OCI-LY7 (cell line): ENCODE measurements at regions not wholly inside any gene's neighbourhood (a gene's known extent, or its start where the extent isn't known, plus 50 kb on each side); places are given as distances from the start of the nearest gene placed in this dataset.

Experiments used
- BruUV-seq: library from RNA; stranded (reverse); fragments of 400-500 nt; replicated peaks from 2 replicates; lab custom pipeline; 2021; lab: Mats Ljungman, UMichigan
- CTCF ChIA-PET: fragments of 300-600 bp; sonication (Branson Sonifier 250); formaldehyde crosslinking; loops from one replicate; lab custom pipeline; 2022; ENCODE audit warnings: antibody characterized with exemption; ENCODE audit not compliant: unreplicated experiment; lab: Charles Lee
- POLR2A ChIA-PET: fragments of 300-600 bp; sonication (Branson Sonifier 250); formaldehyde crosslinking; loops from one replicate; lab custom pipeline; 2022; ENCODE audit warnings: antibody characterized with exemption; lab: Charles Lee
- DNase-seq: peaks from one replicate; pipeline ENCODE4 v3.0.0-alpha.2; 2015; ENCODE audit warnings: low spot score
- H2AFZ ChIP-seq: fragments of 200-600 bp; sonication (generic), shearing (Covaris generic); 2 replicates; pipeline ENCODE4 v1.6.1; 2014; ENCODE audit warnings: mild to moderate bottlenecking, antibody characterized with exemption, low read length, moderate library complexity
- H3K27ac ChIP-seq: fragments of 200-600 bp; sonication (generic); 2 replicates; pipeline ENCODE4 v1.5.1; 2014; ENCODE audit warnings: mixed run types, low read depth, mild to moderate bottlenecking, moderate library complexity, low read length, inconsistent platforms; ENCODE audit not compliant: poor library complexity, severe bottlenecking
- H3K36me3 ChIP-seq: fragments of 200-600 bp; sonication (generic); 2 replicates; pipeline ENCODE4 v1.6.1; 2014; ENCODE audit warnings: mild to moderate bottlenecking, antibody characterized with exemption, low read length, moderate library complexity, mixed read lengths; ENCODE audit not compliant: insufficient read depth
- H3K4me1 ChIP-seq: fragments of 200-600 bp; sonication (generic); 2 replicates; pipeline ENCODE4 v1.5.1; 2014; ENCODE audit warnings: mild to moderate bottlenecking, low read length; ENCODE audit not compliant: insufficient read depth, poor library complexity, severe bottlenecking
- H3K4me2 ChIP-seq: fragments of 200-600 bp; sonication (generic); 2 replicates; pipeline ENCODE4 v1.6.1; 2014; ENCODE audit warnings: mild to moderate bottlenecking, low read length
- H3K4me3 ChIP-seq: fragments of 200-600 bp; sonication (generic); 2 replicates; pipeline ENCODE4 v1.5.1; 2014; ENCODE audit warnings: mild to moderate bottlenecking, low read depth, low read length; ENCODE audit not compliant: poor library complexity, severe bottlenecking
- H3K79me2 ChIP-seq: fragments of 200-600 bp; sonication (generic); 2 replicates; pipeline ENCODE4 v1.6.1; 2016; ENCODE audit warnings: low read depth, mild to moderate bottlenecking, low read length, moderate library complexity, mixed read lengths; ENCODE audit not compliant: insufficient read depth
- H3K9me2 ChIP-seq: fragments of 200-600 bp; sonication (generic); 2 replicates; pipeline ENCODE4 v1.6.1; 2016; ENCODE audit warnings: mild to moderate bottlenecking, low read length, mixed read lengths; ENCODE audit not compliant: insufficient read depth
- H3K9me3 ChIP-seq: fragments of 200-600 bp; sonication (generic); 2 replicates; pipeline ENCODE4 v1.6.1; 2014; ENCODE audit warnings: mild to moderate bottlenecking, mixed run types, low read length, mixed read lengths
- H4K20me1 ChIP-seq: fragments of 200-600 bp; sonication (generic); 2 replicates; pipeline ENCODE4 v1.6.1; 2014; ENCODE audit warnings: mild to moderate bottlenecking, antibody characterized with exemption, low read length, moderate library complexity, mixed read lengths; ENCODE audit not compliant: insufficient read depth
- EZH2phosphoT487 ChIP-seq: fragments of 200-600 bp; sonication (generic); IDR thresholded peaks from 2 replicates; pipeline ENCODE4 v1.6.1; 2018; ENCODE audit warnings: low read depth, borderline replicate concordance, mild to moderate bottlenecking, mixed run types, antibody characterized with exemption, low read length, moderate library complexity, mixed read lengths
- intact Hi-C: fragments of 100-400 bp; cut with micrococcal nuclease; formaldehyde crosslinking; loops from one replicate; pipeline ENCODE4 v1.10.0; 2022; ENCODE audit not compliant: unreplicated experiment
- TF ChIP-seq, protein P1 (sequence below): fragments of 200-600 bp; sonication (generic); conservative IDR thresholded peaks from 2 replicates; pipeline ENCODE4 v1.5.1; 2014; ENCODE audit warnings: mild to moderate bottlenecking, antibody characterized with exemption, low read length, moderate library complexity, mixed read lengths

DNA sequence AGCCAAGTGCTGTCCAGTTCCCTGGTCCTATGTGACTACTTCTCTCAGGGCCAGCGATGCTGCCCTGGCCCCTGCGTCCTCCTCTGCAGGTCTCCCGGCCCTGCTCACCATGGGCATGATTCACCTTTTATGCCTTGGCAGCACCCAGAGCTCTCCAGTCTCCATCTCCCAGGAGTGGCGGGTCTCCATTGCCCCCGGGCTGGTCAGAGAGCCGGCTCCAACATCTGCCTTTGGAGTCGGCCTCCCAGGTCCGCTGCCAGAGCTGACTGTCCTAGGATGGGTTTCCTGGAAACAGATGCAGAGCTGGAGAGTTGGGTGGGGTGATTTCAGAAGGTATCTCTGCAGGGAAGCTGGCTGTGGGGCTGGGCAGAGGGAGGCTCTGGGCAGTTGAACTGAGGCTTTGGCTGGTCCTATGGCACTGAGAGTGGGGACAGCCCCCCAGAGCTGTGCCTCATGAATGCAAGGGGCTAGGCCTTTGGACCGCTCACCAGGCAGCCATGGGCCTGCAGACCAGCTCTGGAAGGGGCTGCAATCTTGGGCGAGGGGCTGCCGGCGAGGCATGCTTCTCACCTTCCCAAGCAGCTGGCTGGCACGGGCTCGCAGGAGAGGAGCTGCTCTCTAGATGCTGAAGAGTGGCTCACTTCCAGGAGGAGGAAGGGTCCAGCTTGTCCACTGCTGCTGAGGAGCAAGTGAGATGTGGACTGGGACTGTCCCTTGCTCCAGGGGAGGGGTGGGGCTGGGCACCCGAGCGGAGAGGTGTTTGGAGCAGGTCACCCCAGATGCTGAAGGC is 59.8 kb upstream of the HS6ST1 start:
- no peak overlapping the region for H3K4me2 ChIP-seq
- H3K79me2 ChIP-seq: no peaks in the 10 kb centered on the region
- no peaks in the 10 kb centered on the region for H3K9me2 ChIP-seq
- no peaks in the 10 kb centered on the region for H3K9me3 ChIP-seq
- no peaks in the 10 kb centered on the region for H3K36me3 ChIP-seq
- intact Hi-C loops: no loop called here
- no TSS peak for BruUV-seq
- DNase-seq: no peak
- no peak overlapping the region for H3K27ac ChIP-seq
- ChIA-PET POLR2A (no interaction called here), CTCF (no interaction called here)
- H3K4me1 ChIP-seq: no peaks in the 10 kb centered on the region
- no peaks in the 10 kb centered on the region for H4K20me1 ChIP-seq
- no peak overlapping the region for H2AFZ ChIP-seq
- TF ChIP-seq, protein P1, sequence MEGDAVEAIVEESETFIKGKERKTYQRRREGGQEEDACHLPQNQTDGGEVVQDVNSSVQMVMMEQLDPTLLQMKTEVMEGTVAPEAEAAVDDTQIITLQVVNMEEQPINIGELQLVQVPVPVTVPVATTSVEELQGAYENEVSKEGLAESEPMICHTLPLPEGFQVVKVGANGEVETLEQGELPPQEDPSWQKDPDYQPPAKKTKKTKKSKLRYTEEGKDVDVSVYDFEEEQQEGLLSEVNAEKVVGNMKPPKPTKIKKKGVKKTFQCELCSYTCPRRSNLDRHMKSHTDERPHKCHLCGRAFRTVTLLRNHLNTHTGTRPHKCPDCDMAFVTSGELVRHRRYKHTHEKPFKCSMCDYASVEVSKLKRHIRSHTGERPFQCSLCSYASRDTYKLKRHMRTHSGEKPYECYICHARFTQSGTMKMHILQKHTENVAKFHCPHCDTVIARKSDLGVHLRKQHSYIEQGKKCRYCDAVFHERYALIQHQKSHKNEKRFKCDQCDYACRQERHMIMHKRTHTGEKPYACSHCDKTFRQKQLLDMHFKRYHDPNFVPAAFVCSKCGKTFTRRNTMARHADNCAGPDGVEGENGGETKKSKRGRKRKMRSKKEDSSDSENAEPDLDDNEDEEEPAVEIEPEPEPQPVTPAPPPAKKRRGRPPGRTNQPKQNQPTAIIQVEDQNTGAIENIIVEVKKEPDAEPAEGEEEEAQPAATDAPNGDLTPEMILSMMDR: no peak
- no peak for TF ChIP-seq EZH2phosphoT487
- no peak overlapping the region for H3K4me3 ChIP-seq

DNA sequence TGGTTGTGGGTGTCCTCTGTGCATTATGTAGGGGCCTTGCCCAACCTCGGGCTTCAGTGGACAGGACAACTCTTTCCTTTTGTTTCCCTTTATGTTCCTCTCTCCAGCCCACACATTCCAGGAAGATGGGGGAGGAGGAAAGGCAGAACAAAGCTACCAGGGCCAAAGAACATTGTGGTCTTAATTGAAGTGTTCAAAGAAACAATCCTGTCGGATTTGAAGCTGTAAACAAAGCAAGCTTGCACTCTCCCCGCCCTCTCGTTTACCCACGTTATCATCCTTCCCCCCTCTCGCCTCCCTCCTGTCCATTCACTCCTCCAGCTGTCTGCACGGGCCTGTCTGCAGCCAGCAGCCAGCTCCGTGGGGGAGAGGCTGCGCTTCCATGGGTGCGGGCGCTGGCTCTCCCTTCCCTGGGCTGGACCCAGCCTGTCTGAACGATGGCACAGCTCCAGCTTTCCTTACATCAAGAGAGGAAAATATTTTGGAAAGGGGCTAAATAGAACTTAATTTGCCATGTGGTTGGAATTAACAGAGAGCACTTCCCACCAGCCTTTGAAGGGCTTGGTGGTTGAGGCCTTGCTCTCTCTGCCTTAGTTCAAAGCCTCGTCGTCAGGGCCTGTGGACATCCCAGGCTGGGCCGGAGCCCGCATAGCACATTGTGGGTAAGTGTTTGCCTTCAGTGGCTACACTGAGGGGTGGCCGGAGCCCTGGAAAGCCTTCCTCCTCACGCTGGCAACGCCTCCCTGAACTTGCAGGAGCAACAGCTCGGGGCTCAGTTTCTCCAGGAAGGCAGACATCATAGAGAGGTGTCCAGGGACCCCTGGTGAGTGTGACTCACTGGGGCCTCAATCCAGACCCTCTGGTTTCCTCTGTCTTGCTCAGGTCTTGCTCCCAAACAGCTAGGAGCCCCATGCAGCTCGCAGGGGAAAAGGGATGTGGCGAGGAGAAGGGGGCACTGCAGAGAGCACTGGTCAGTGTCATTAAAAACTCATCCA is 60.6 kb upstream of the HS6ST1 start:
- Histone ChIP-seq H3K4me3 (no peak overlapping the region), H3K4me1 (no peaks in the 10 kb centered on the region), H4K20me1 (no peaks in the 10 kb centered on the region), H3K4me2 (no peak overlapping the region), H3K36me3 (no peaks in the 10 kb centered on the region), H2AFZ (no peak overlapping the region), H3K27ac (no peak overlapping the region), H3K79me2 (no peaks in the 10 kb centered on the region), H3K9me2 (no peaks in the 10 kb centered on the region), H3K9me3 (no peaks in the 10 kb centered on the region)
- BruUV-seq: no TSS peak
- CTCF ChIA-PET: no interaction called here
- TF ChIP-seq, protein P1: no peak
- no peak for TF ChIP-seq EZH2phosphoT487
- no peak for DNase-seq
- POLR2A ChIA-PET: no interaction called here
- intact Hi-C loops: no loop called here
